ENCODE measurements at regions not wholly inside any gene's neighbourhood (a gene's known extent, or its start where the extent isn't known, plus 50 kb on each side); places are given as distances from the start of the nearest gene placed in this dataset.

DNA sequence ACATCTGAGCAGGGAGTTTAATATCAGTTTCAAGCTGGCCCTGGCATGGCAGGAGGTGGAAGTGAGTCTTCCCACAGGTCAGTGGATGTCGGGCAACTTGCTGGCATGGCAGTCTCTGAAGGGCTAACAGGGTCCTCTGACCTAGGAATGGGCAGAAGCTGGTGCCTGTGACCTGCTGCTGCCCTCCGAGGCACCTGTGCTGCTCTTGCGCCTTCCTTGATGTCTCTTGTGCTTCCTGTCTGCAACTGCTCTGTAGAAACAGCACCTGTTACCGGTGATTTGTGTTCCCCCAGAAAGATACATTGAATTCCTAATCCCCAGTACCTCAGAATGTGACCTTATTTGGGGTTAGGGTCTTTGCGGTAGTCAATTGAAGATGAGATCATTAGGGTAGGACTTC, 86.5 kb upstream of the SLC22A11 start:
- no peak for TF ChIP-seq CTCF (IDR thresholded peaks at IDR 0.05; ENCODE audit: partially characterized antibody, unreplicated experiment)
- no peaks in the 10 kb centered on the region for H3K4me1 Mint-ChIP-seq (ENCODE audit: low read depth, unreplicated experiment)
- DNase-seq = no peak
- H3K36me3 Mint-ChIP-seq (ENCODE audit: unreplicated experiment) = peaks cover 5% of the 10 kb centered on the region
- H3K27ac Mint-ChIP-seq (ENCODE audit: unreplicated experiment) = no peak overlapping the region
- H3K9me3 Mint-ChIP-seq (ENCODE audit: unreplicated experiment) = peaks cover 2% of the 10 kb centered on the region
- H3K27me3 Mint-ChIP-seq (ENCODE audit: unreplicated experiment) = peaks cover 4% of the 10 kb centered on the region
- no peak overlapping the region for H3K4me3 Mint-ChIP-seq (ENCODE audit: unreplicated experiment)

DNA sequence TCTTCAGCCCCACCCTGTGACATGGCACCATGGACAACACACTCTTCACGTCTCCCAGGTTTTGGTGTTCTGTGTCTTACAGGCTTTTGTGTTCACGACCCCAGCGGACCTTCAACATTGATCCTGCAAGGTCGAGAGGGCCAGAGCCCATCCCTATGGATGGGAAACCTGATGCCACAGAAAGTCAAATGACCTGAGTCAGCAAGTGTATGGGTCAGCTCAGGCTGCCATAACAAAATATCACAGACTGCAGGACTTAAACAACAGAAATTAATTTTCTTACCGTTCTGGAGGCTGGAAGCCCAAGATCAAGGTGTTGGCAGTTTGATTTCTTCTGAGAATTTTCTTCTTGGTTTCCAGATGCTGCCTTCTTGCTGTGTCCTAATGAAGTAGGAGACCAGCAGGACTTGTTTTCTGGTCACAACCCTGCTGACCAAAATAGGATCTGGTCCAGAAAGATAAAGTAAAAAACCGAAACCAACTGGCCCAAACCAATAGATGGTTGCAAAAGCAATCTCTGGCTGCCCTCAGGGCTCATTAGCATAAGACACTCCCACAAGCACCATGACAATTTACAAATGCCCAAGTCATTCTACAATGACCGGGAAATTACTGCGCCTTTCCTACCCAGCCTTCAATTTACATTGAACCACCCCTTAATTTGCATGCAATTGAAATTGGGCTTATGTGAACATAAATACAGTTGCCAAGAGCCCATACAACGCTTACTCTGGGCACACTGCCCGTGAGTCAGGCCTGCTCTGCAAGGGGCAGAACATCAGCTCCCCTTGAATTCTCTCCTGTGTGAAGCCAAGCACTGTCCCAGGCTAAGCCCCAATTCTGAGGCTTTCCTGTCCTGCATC, 82.9 kb upstream of the SLC22A11 start:
- no peak for TF ChIP-seq CTCF (IDR thresholded peaks at IDR 0.05; ENCODE audit: partially characterized antibody, unreplicated experiment)
- Mint-ChIP-seq H3K36me3 (ENCODE audit: unreplicated experiment) (peaks cover 5% of the 10 kb centered on the region), H3K4me1 (ENCODE audit: low read depth, unreplicated experiment) (peaks cover 4% of the 10 kb centered on the region), H3K27ac (ENCODE audit: unreplicated experiment) (no peak overlapping the region), H3K4me3 (ENCODE audit: unreplicated experiment) (no peak overlapping the region), H3K9me3 (ENCODE audit: unreplicated experiment) (peaks cover 3% of the 10 kb centered on the region), H3K27me3 (ENCODE audit: unreplicated experiment) (peaks cover 4% of the 10 kb centered on the region)
- DNase-seq = no peak

GRCh38 chr11:64474680-64475079, 81.1 kb upstream of the SLC22A11 start:
- H3K4me3 Mint-ChIP-seq (ENCODE audit: unreplicated experiment) = no peak overlapping the region
- DNase-seq = no peak
- no peak for TF ChIP-seq CTCF (IDR thresholded peaks at IDR 0.05; ENCODE audit: partially characterized antibody, unreplicated experiment)
- H3K27me3 Mint-ChIP-seq (ENCODE audit: unreplicated experiment) = peaks cover 7% of the 10 kb centered on the region
- no peak overlapping the region for H3K27ac Mint-ChIP-seq (ENCODE audit: unreplicated experiment)
- peaks cover 2% of the 10 kb centered on the region for H3K9me3 Mint-ChIP-seq (ENCODE audit: unreplicated experiment)
- no peaks in the 10 kb centered on the region for H3K36me3 Mint-ChIP-seq (ENCODE audit: unreplicated experiment)
- peaks cover 4% of the 10 kb centered on the region for H3K4me1 Mint-ChIP-seq (ENCODE audit: low read depth, unreplicated experiment)

GRCh38 chr11:64475145-64475544, 80.6 kb upstream of the SLC22A11 start:
- H3K36me3 Mint-ChIP-seq (ENCODE audit: unreplicated experiment) = no peaks in the 10 kb centered on the region
- H3K4me3 Mint-ChIP-seq (ENCODE audit: unreplicated experiment) = no peak overlapping the region
- no peak for DNase-seq
- H3K9me3 Mint-ChIP-seq (ENCODE audit: unreplicated experiment) = peaks cover 2% of the 10 kb centered on the region
- no peak for TF ChIP-seq CTCF (IDR thresholded peaks at IDR 0.05; ENCODE audit: partially characterized antibody, unreplicated experiment)
- peaks cover 4% of the 10 kb centered on the region for H3K4me1 Mint-ChIP-seq (ENCODE audit: low read depth, unreplicated experiment)
- peaks cover 7% of the 10 kb centered on the region for H3K27me3 Mint-ChIP-seq (ENCODE audit: unreplicated experiment)
- H3K27ac Mint-ChIP-seq (ENCODE audit: unreplicated experiment) = no peak overlapping the region

DNA sequence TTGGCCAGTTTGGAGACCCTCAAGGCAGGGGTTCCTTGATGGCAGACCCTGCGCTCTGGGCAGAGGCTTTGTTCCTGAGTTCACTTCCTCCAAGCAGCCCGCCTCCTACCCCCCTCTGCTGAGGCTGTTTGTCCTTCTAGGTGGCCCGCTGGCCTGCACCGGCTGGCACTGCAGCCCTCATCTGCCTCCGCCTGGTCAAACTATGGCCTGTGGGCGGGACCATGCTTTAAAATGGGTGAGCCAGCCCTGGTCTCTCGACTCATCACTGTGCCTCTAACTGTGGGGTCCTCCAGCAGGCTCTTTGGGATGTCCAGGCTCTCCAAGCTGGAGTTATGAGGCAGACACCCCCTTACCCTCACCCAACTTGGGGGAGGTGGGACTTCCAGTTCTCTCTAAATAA, 78.9 kb upstream of the SLC22A11 start:
- H3K9me3 Mint-ChIP-seq (ENCODE audit: unreplicated experiment) = peaks cover 2% of the 10 kb centered on the region

More for the DNA sequence above, 78.9 kb upstream of the SLC22A11 start:
- Mint-ChIP-seq H3K4me3 (ENCODE audit: unreplicated experiment) (no peak overlapping the region), H3K36me3 (ENCODE audit: unreplicated experiment) (no peaks in the 10 kb centered on the region), H3K27me3 (ENCODE audit: unreplicated experiment) (peaks cover 4% of the 10 kb centered on the region), H3K27ac (ENCODE audit: unreplicated experiment) (no peak overlapping the region), H3K4me1 (ENCODE audit: low read depth, unreplicated experiment) (peaks cover 4% of the 10 kb centered on the region)
- DNase-seq = no peak
- no peak for TF ChIP-seq CTCF (IDR thresholded peaks at IDR 0.05; ENCODE audit: partially characterized antibody, unreplicated experiment)

All from glutamatergic neuron (in vitro differentiated cells).